WTC11 (cell line): ENCODE measurements at regions not wholly inside any gene's neighbourhood (a gene's known extent, or its start where the extent isn't known, plus 50 kb on each side); places are given as distances from the start of the nearest gene placed in this dataset.

ENCODE experiments used
- ATF2 ChIP-seq: sonication (generic); formaldehyde crosslinking; IDR thresholded peaks from 2 replicates; pipeline ENCODE4 v1.8.1; 2022; ENCODE audit warnings: low read depth, missing genetic modification reagents, borderline replicate concordance
- CTCF ChIP-seq: fragments of 200-600 bp; IDR thresholded peaks from 2 replicates; pipeline ENCODE4 v1.8.0; 2022; ENCODE audit warnings: antibody characterized with exemption
- FOXJ3 ChIP-seq: sonication (generic); formaldehyde crosslinking; IDR thresholded peaks from 2 replicates; pipeline ENCODE4 v1.9.0; 2021; ENCODE audit warnings: missing genetic modification reagents, mild to moderate bottlenecking, borderline replicate concordance
- KAT7 ChIP-seq: sonication (generic); formaldehyde crosslinking; IDR thresholded peaks from 2 replicates; pipeline ENCODE4 v1.8.1; 2023; ENCODE audit warnings: missing genetic modification reagents, mild to moderate bottlenecking, borderline replicate concordance
- MXD4 ChIP-seq: fragments of 250-450 bp; sonication (Bioruptor Pico); IDR thresholded peaks from 2 replicates; pipeline ENCODE4 v1.8.0; 2021; ENCODE audit warnings: mild to moderate bottlenecking, moderate library complexity, borderline replicate concordance
- NR3C1 ChIP-seq: sonication (generic); formaldehyde crosslinking; conservative IDR thresholded peaks from 2 replicates; pipeline ENCODE4 v1.8.1; 2023; ENCODE audit warnings: low read depth, mild to moderate bottlenecking, missing genetic modification reagents
- ZMAT4 ChIP-seq: fragments of 250-450 bp; sonication (Bioruptor Pico); IDR thresholded peaks from 2 replicates; pipeline ENCODE4 v1.9.0; 2021; ENCODE audit warnings: mild to moderate bottlenecking

- TF ChIP-seq ATF2 (CRISPR knock-in tag), result no peak
- no peak for TF ChIP-seq CTCF
- no peak for TF ChIP-seq MXD4 (CRISPR knock-in tag)
- no peak for TF ChIP-seq ZMAT4 (CRISPR knock-in tag)
- TF ChIP-seq FOXJ3, result no peak
- no peak for TF ChIP-seq NR3C1 (CRISPR knock-in tag)
- no peak for TF ChIP-seq KAT7 (CRISPR knock-in tag)
These were observed 185.2 kb downstream of the IRX2 start for GRCh38 chr5:2566284-2566683.
